ENCODE measurements at regions not wholly inside any gene's neighbourhood (a gene's known extent, or its start where the extent isn't known, plus 50 kb on each side); places are given as distances from the start of the nearest gene placed in this dataset.

DNA sequence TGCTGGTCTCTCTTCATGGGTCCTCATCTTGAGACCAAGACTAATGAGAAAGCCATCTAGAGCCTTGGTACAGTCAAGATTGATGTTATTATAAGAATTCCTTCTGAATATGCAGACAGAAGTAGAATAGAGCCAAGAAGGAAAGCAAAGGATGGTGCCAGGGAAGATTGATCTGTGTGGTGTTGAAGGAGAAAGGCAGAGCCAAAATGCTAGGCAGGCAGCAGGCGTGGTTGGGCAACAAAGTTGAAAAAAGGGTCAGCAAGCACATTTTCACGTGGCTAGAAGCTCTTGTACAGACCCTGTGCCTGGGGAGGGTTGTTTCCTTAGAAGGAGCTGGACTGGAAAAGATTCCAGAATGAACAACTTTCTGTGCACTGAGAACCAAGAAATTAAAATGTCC is 319.7 kb upstream of the ARGLU1 start:
- in situ Hi-C loops (cut with HindIII; ENCODE audit: low sequenced_read_pairs) = no loop called here
- no peak for DNase-seq (ENCODE audit: low spot score)

DNA sequence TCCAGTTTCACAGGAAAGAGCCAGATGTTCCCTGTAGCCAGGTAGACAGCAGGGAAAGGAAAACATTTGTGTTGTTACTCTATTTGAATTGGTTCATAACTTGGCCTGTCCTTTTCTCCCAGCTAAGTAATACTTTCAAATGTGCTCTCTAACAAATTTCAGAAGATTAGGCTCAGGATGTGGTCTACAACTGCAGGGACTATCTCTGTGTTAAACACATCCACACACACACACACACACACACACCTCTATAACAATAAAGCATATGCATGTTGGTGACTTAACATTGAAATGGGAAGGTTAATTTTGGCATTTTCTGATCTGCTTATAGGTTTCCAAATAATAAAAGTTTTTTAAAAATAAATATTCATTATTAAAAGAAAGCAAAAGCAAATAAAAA is 316.0 kb upstream of the ARGLU1 start:
- in situ Hi-C loops (cut with HindIII; ENCODE audit: low sequenced_read_pairs) = no loop called here
- DNase-seq (ENCODE audit: low spot score) = no peak

DNA sequence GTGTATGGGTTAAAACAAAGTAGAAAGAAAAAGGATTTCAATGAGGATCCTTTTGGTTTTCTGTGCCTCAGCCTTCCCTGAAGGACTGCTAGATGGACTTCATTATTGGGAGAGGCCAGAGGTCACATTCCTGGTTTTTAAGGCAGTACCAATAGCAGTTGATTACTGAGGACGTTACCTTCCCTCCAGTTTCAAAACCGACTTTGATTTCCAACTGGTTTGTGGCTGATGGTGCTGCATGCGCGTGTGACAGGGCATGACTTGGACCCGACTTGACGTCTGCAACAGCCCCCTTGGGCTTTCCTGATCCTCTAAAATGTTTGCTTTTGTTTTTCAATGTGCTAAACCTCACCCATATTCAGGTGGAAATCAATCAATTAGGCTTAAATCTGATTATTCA is 314.3 kb upstream of the ARGLU1 start:
- in situ Hi-C loops (cut with HindIII; ENCODE audit: low sequenced_read_pairs) = no loop called here
- no peak for DNase-seq (ENCODE audit: low spot score)

GRCh38 chr13:106879806-106880205 is 311.9 kb upstream of the ARGLU1 start:
- DNase-seq (ENCODE audit: low spot score) = no peak
- in situ Hi-C loops (cut with HindIII; ENCODE audit: low sequenced_read_pairs) = no loop called here

DNA sequence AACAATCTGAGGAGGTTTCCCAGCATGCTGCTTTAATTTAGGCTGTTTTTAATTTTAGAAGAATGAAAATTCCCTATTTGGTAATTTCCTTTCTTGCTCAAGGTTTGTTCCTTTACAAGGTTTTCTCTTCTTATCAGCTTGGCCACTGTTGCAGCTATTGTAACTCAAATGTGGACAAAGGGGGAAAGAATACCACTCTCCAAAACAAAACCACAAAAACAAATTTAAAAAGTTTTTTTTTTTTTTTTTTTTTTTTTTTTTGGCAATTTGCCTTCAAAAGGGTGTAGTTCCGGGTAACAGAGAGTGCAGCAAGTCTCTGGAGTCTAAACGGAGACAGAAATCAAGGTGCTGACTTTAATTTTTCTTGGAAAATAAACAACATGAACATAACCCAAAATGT is 306.4 kb upstream of the ARGLU1 start:
- in situ Hi-C loops (cut with HindIII; ENCODE audit: low sequenced_read_pairs) = no loop called here
- DNase-seq (ENCODE audit: low spot score) = no peak

DNA sequence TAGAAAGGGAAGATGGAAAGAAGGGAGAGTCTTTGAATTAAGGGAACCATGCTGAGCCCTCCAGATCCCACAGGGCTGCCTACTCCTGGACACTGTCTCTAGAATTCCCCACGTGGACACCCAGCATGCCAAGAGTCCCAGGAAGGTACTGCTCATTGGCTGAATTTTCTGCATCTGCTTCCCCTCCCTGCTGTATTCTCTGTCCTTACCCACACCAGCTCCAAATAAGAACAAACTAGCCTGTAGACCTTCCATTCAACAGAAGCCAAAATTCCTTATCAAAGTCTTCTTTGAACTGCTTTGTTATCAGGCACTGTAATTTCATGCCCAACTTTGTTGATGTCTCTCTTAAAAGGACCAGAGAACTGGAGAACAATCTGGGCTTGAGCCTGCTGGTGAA is 305.9 kb upstream of the ARGLU1 start:
- no peak for DNase-seq (ENCODE audit: low spot score)
- in situ Hi-C loops (cut with HindIII; ENCODE audit: low sequenced_read_pairs) = no loop called here

GRCh38 chr13:106867249-106867648 is 299.3 kb upstream of the ARGLU1 start:
- no peak for DNase-seq (ENCODE audit: low spot score)
- in situ Hi-C loops (cut with HindIII; ENCODE audit: low sequenced_read_pairs) = no loop called here

- in situ Hi-C loops (cut with HindIII; ENCODE audit: low sequenced_read_pairs) = no loop called here
- DNase-seq (ENCODE audit: low spot score) = no peak
Observed at GRCh38 chr13:106865716-106866440, 297.9 kb upstream of the ARGLU1 start.

DNA sequence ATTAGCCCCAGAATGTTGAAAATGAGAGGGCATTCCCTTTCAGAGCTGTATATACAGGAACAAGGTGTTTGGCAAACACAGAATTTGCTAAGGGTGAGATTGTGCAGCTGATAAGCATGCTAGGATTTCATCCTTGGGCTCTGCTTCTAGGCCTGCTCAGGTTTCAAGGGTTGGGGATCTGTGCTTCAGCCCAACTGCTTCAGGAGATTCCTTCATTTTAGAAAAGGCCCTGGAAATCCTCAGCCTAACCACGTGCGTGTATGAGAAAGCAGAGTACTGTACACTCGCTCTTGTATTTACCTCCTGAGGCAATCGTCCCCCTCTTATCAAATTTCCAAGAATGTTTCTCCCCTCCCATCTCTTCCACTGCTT is 291.6 kb upstream of the ARGLU1 start:
- no peak for DNase-seq (ENCODE audit: low spot score)

DNA sequence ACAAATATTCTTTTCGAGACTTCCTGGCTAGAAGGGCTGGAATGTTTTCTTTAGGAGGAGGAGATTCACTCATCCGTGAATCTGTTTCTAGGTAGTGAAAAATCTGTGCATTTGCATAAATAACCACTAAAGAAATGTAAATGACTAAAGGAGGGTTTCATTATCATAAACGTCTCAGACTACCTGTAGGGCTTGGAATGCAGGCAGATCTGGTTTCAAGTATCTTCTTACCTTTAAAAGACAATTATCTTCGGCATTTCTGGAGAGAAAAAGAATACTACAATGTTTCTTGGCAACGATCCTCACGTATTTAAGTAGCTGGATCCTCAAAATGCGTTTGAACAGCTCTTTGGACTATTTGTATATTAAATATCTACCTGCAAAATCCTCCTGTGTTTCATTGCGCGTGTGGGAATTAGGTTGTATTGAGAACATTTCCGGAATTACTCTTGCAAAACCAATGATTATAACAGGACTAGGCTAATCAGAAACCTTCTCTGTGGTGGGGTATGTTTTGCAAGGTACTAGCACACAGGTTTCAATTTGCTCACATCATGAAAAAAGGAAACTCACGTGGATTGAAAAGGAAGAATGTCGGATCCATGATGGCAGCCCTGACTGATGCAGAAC is 291.1 kb upstream of the ARGLU1 start:
- no peak for DNase-seq (ENCODE audit: low spot score)
- in situ Hi-C loops (cut with HindIII; ENCODE audit: low sequenced_read_pairs) = no loop called here

More for the DNA sequence above, 291.6 kb upstream of the ARGLU1 start:
- in situ Hi-C loops (cut with HindIII; ENCODE audit: low sequenced_read_pairs) = no loop called here

DNA sequence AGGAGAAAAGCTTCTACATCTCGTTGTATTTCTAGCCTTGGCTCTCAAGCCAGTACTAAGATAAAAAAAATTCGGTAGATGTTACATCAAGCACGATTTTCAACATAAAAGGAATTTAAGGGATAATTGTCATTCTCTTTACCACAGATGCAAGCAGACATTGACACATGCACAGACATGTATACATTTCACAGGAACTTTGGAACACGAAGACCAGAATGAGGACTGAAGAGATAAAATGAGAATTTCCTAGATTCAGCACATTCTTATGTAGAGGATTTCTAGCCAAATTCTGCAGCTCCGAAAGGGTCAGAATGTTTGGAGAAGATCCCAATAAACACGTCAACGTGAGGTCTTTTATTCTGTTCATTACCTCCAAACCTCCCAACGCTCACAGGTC is 284.5 kb upstream of the ARGLU1 start:
- DNase-seq (ENCODE audit: low spot score) = no peak
- in situ Hi-C loops (cut with HindIII; ENCODE audit: low sequenced_read_pairs) = no loop called here

DNA sequence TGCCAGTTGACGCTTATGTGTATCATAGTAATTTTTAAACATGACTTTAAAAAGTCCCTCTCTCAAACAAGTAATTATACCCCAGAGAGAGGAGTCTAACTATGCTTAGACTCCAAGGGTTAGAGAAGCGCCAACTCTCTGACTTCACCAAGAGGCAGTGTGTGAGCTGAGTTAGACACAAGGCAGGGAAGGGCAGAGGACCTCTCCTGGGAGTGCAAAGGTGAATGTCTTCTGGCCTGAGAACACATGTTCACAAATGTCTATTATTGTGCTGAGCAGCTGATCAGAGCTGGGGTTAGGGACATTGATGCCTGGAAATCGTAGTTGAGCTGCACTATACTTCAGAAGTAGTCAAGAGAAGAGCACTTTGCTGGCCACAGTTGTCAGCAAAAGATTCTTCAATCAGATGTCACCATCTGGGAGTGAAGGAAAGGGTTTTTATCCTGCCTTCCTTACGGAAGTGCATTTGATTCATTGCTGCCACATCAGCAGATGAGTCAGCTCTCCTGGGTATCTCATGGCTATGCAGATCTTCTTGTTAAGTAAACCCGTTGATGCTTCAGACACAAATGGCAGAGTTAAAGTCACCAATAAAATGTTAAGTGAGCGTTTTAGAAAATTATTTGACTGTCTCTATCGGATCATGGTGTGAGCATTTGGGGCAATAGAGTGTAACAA is 283.2 kb upstream of the ARGLU1 start:
- DNase-seq (ENCODE audit: low spot score) = no peak
- in situ Hi-C loops (cut with HindIII; ENCODE audit: low sequenced_read_pairs) = no loop called here

GRCh38 chr13:106846571-106847448 is 278.9 kb upstream of the ARGLU1 start:
- in situ Hi-C loops (cut with HindIII; ENCODE audit: low sequenced_read_pairs) = no loop called here
- DNase-seq (ENCODE audit: low spot score) = no peak

DNA sequence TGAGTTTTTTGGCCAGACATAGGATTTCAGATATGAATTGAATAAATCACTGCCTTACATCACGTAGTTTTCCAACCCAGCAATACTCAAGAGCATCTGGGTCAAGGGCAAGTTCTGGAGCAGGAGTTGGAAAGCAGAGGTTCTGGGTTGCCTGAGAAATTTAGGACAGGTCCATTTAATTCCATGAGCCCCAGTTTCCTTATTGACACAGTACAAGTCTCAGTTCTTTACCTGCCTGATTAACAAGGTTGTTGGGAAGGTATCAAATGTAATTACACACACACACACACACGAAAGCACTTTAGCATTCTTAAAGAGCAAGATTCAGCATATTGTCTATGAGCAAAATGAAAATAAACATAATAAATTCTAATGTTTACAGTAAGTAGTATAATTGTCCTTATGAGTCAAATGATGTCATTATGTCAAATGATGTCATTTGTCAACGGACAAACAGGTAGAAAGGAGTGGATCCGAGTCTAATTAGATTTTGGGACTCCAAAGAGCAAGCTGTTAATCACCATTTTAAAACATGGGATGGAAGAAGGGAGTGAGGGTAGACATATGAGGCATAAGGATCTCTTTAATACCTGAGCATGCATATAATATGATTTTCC is 268.4 kb upstream of the ARGLU1 start:
- DNase-seq (ENCODE audit: low spot score) = no peak
- in situ Hi-C loops (cut with HindIII; ENCODE audit: low sequenced_read_pairs) = no loop called here

DNA sequence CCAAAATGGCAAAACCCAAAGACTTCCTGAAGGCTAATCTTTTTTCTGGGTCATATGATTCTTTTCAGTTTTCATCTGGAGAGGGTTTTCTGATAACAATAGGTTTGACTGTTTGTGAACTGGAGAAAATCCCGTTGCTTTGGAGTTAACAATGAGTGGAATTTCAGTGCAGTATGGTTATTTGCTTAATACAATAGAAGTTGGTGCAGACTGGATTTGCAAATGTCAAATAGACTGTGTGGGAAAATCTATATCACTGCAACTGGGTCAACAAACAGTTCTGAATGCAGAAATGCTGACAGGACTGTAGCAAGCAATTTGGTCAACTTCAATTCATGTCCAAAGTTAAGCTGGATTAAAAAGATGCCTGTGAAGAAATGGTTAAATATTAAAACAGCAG is 267.5 kb upstream of the ARGLU1 start:
- in situ Hi-C loops (cut with HindIII; ENCODE audit: low sequenced_read_pairs) = no loop called here
- DNase-seq (ENCODE audit: low spot score) = no peak

DNA sequence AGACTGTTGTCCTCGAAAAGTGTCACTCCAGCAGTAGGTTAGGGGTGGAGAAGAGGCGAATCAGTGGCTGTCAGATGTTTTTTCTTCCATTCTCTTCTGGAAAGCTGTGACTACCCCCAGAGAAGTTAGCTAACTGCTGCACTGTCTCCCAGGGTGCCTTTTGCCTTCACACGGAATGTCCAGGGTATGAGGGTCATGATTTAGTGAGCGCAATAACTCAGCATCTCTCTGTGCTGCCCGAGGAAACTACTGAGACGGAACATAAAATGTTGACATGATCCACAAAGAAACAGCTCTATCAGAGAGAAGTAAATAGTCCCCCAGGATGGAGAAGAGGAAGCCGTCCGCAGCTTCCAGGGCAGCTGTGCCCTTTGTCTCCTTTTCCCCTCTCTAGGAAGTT is 254.0 kb upstream of the ARGLU1 start:
- in situ Hi-C loops (cut with HindIII; ENCODE audit: low sequenced_read_pairs) = no loop called here
- DNase-seq (ENCODE audit: low spot score) = no peak

- in situ Hi-C loops (cut with HindIII; ENCODE audit: low sequenced_read_pairs) = no loop called here
- DNase-seq (ENCODE audit: low spot score) = no peak
Observed at GRCh38 chr13:106819413-106820180, 251.7 kb upstream of the ARGLU1 start.

DNA sequence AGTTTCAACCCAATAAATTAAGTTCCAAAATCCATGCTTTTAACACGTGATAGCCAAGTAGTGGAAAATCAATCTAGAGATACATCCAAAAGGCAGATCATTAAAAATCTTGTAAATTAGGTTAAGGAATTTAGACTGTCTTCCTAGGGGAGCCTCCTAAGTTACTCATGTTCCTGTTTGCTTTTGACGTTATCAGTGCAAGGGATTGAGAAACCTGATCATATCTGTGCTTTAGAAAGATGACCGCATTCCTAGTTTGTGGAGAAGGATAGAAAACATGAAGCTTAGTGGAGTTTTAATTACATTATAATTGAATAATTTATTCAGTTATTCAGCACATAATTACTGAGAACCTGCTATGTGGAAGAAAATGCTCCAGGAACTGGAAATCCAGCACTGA is 251.0 kb upstream of the ARGLU1 start:
- in situ Hi-C loops (cut with HindIII; ENCODE audit: low sequenced_read_pairs) = no loop called here
- no peak for DNase-seq (ENCODE audit: low spot score)

GRCh38 chr13:106815545-106815944 is 247.6 kb upstream of the ARGLU1 start:
- DNase-seq (ENCODE audit: low spot score) = no peak

More at GRCh38 chr13:106815545-106815944, 247.6 kb upstream of the ARGLU1 start:
- in situ Hi-C loops (cut with HindIII; ENCODE audit: low sequenced_read_pairs) = no loop called here
